ENCODE measurements at regions not wholly inside any gene's neighbourhood (a gene's known extent, or its start where the extent isn't known, plus 50 kb on each side); places are given as distances from the start of the nearest gene placed in this dataset.
A peak's percentile ranks its signal among the peaks of the same experiment; 100 is the strongest.

DNA sequence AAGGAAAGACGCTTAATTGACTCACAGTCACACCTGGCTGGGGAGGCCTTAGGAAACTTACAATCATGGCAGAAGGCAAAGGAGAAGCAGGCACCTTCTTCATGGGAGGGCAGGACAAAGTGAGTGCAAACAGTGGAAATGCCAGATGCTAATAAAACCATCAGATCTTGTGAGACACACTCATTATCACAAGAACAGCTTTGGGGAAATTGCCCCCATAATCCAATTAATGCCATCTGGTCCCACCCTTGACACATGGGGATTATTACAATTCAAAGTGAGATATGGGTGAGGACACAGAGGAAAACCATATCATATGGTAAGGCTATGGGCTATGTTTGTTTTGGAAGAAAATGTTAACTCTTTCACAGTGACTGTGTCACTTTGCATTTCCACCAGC, 1272.5 kb upstream of the CELF2 start:
- no TSS peak for BruUV-seq (replicated peaks)
- no peaks in the 10 kb centered on the region for H3K36me3 ChIP-seq (ENCODE audit: low read depth)
- no peaks in the 10 kb centered on the region for H3K9me2 ChIP-seq (ENCODE audit: insufficient read depth)
- H3K4me3 ChIP-seq: no peak overlapping the region
- no peaks in the 10 kb centered on the region for H3K27me3 ChIP-seq (ENCODE audit: insufficient read depth, low read depth)
- H3K79me2 ChIP-seq (ENCODE audit: low read depth): no peaks in the 10 kb centered on the region
- no peaks in the 10 kb centered on the region for H3F3A ChIP-seq (ENCODE audit: insufficient read depth, low read depth)
- POLR2A ChIA-PET (ENCODE audit: unreplicated experiment): no interaction called here
- H4K20me1 ChIP-seq (ENCODE audit: insufficient read depth): no peaks in the 10 kb centered on the region
- H3K27ac ChIP-seq: no peak overlapping the region
- H2AFZ ChIP-seq: no peak overlapping the region
- CTCF ChIA-PET: no interaction called here
- no peak overlapping the region for H3K4me2 ChIP-seq
- no peaks in the 10 kb centered on the region for H3K4me1 ChIP-seq (replicated peaks; ENCODE audit: insufficient read depth)
- H3K9me3 ChIP-seq (ENCODE audit: insufficient read depth, low read depth): no peaks in the 10 kb centered on the region
- intact Hi-C loops (cut with micrococcal nuclease; ENCODE audit: unreplicated experiment): no loop called here
- TF ChIP-seq EZH2 (IDR thresholded peaks at IDR 0.05; ENCODE audit: low read depth): no peak
- TF ChIP-seq, protein P1, sequence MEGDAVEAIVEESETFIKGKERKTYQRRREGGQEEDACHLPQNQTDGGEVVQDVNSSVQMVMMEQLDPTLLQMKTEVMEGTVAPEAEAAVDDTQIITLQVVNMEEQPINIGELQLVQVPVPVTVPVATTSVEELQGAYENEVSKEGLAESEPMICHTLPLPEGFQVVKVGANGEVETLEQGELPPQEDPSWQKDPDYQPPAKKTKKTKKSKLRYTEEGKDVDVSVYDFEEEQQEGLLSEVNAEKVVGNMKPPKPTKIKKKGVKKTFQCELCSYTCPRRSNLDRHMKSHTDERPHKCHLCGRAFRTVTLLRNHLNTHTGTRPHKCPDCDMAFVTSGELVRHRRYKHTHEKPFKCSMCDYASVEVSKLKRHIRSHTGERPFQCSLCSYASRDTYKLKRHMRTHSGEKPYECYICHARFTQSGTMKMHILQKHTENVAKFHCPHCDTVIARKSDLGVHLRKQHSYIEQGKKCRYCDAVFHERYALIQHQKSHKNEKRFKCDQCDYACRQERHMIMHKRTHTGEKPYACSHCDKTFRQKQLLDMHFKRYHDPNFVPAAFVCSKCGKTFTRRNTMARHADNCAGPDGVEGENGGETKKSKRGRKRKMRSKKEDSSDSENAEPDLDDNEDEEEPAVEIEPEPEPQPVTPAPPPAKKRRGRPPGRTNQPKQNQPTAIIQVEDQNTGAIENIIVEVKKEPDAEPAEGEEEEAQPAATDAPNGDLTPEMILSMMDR (conservative IDR thresholded peaks at IDR 0.05): no peak
- no peak for DNase-seq

DNA sequence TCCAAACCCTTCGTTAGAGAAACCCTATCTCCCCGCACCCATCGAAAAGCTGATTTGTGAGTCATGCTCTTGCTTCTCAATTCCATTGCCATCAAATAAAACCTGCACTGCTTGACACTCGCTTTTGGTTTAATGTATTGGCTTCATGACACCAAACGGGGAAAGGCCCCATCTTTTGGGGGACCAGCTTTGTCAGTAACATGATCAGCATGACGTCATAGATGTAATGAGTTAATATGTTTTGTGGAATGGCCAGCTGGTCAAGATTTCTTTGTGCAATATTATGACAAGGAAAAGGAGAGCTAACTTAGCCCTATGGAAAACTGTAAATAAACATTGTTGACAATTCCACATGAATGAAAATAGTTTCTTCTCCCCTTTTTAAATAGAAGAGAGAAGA, 1260.5 kb upstream of the CELF2 start:
- intact Hi-C loops (cut with micrococcal nuclease; ENCODE audit: unreplicated experiment): no loop called here

DNA sequence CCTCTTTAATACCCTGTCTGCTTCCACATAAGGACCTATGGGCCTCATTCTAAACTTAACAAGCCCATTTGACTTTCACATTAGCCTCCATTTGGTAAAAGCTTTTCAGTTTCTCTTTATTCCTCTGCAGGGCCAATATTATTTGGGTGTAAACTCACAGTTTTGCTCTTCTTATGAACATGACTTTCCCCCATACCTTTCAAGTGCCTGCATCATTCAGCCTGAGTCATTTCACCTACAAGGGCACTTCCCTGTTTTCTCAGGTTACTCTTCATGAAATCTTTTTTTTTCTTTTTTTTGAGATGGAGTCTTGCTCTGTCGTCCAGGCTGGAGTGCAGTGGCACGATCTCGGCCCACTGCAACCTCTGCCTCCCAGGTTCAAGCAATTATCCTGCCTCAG, 1258.1 kb upstream of the CELF2 start:
- no peak overlapping the region for H2AFZ ChIP-seq
- intact Hi-C loops (cut with micrococcal nuclease; ENCODE audit: unreplicated experiment): no loop called here

More for the DNA sequence above, 1260.5 kb upstream of the CELF2 start:
- Histone ChIP-seq H2AFZ (no peak overlapping the region), H3K9me3 (ENCODE audit: insufficient read depth, low read depth) (no peaks in the 10 kb centered on the region), H3K36me3 (ENCODE audit: low read depth) (no peaks in the 10 kb centered on the region), H3K9me2 (ENCODE audit: insufficient read depth) (no peaks in the 10 kb centered on the region), H3K4me3 (no peak overlapping the region), H3K27ac (no peak overlapping the region), H3K4me2 (no peak overlapping the region), H4K20me1 (ENCODE audit: insufficient read depth) (no peaks in the 10 kb centered on the region), H3F3A (ENCODE audit: insufficient read depth, low read depth) (no peaks in the 10 kb centered on the region), H3K27me3 (ENCODE audit: insufficient read depth, low read depth) (no peaks in the 10 kb centered on the region), H3K4me1 (replicated peaks; ENCODE audit: insufficient read depth) (0 out of 2 replicates have a peak, but pooled peaks cover 5% of the 10 kb centered on the region), H3K79me2 (ENCODE audit: low read depth) (no peaks in the 10 kb centered on the region)
- ChIA-PET POLR2A (ENCODE audit: unreplicated experiment) (no interaction called here), CTCF (no interaction called here)
- no TSS peak for BruUV-seq (replicated peaks)
- no peak for TF ChIP-seq EZH2 (IDR thresholded peaks at IDR 0.05; ENCODE audit: low read depth)
- TF ChIP-seq, protein P1 (conservative IDR thresholded peaks at IDR 0.05): no peak
- no peak for DNase-seq

More for the DNA sequence above, 1258.1 kb upstream of the CELF2 start:
- Histone ChIP-seq H3K4me1 (replicated peaks; ENCODE audit: insufficient read depth) (0 out of 2 replicates have a peak, but pooled peaks cover 5% of the 10 kb centered on the region), H3K9me2 (ENCODE audit: insufficient read depth) (no peaks in the 10 kb centered on the region), H3K4me3 (no peak overlapping the region), H3F3A (ENCODE audit: insufficient read depth, low read depth) (no peaks in the 10 kb centered on the region), H3K27me3 (ENCODE audit: insufficient read depth, low read depth) (no peaks in the 10 kb centered on the region), H3K4me2 (no peak overlapping the region), H4K20me1 (ENCODE audit: insufficient read depth) (no peaks in the 10 kb centered on the region), H3K36me3 (ENCODE audit: low read depth) (no peaks in the 10 kb centered on the region), H3K27ac (peak overlapping the region; percentile 41), H3K79me2 (ENCODE audit: low read depth) (no peaks in the 10 kb centered on the region), H3K9me3 (ENCODE audit: insufficient read depth, low read depth) (no peaks in the 10 kb centered on the region)
- no peak for TF ChIP-seq EZH2 (IDR thresholded peaks at IDR 0.05; ENCODE audit: low read depth)
- TF ChIP-seq, protein P1 (conservative IDR thresholded peaks at IDR 0.05): no peak
- BruUV-seq (replicated peaks): no TSS peak
- CTCF ChIA-PET: no interaction called here
- no peak for DNase-seq
- POLR2A ChIA-PET (ENCODE audit: unreplicated experiment): no interaction called here
